H1 (cell line): ENCODE measurements at regions not wholly inside any gene's neighbourhood (a gene's known extent, or its start where the extent isn't known, plus 50 kb on each side); places are given as distances from the start of the nearest gene placed in this dataset.

Source experiments
- CTCF ChIA-PET: fragments of 300-600 bp; sonication (Branson Sonifier 250); formaldehyde crosslinking; loops from one replicate; lab custom pipeline; 2021; ENCODE audit not compliant: partially characterized antibody; lab: Charles Lee
- POLR2A ChIA-PET: fragments of 300-600 bp; sonication (Branson Sonifier 250); formaldehyde crosslinking; loops from one replicate; lab custom pipeline; 2021; ENCODE audit warnings: inconsistent platforms; ENCODE audit not compliant: partially characterized antibody; lab: Charles Lee
- DNase-seq, 2 experiments: peaks; one replicate each; pipeline versions ENCODE4 v3.0.0 to v3.0.0-alpha.2; 2010 to 2022; ENCODE audit warnings: low spot score in 2 of 2, low read depth in 1 of 2, mixed read lengths in 1 of 2
- FAIRE-seq: peaks from 2 replicates; lab custom pipeline; 2011; peaks lifted over from hg19 to GRCh38; lab: Jason Lieb, UNC
- H2AFZ ChIP-seq: 2 replicates; pipeline ENCODE4 v1.8.1; 2012; ENCODE audit warnings: low read length, inconsistent platforms
- H2AK5ac ChIP-seq: 2 replicates; pipeline ENCODE4 v1.6.1; 2013; ENCODE audit warnings: low read depth, low read length
- H2BK120ac ChIP-seq: replicated peaks from 2 replicates; pipeline ENCODE3; 2013; ENCODE audit warnings: low read depth, low read length, inconsistent platforms
- H2BK12ac ChIP-seq: 2 replicates; pipeline ENCODE4 v1.6.1; 2013; ENCODE audit warnings: low read depth, low read length
- H2BK15ac ChIP-seq: 2 replicates; pipeline ENCODE4 v1.6.1; 2013; ENCODE audit warnings: low read length
- H2BK20ac ChIP-seq: 2 replicates; pipeline ENCODE4 v1.6.1; 2013; ENCODE audit warnings: low read length
- H2BK5ac ChIP-seq: 2 replicates; pipeline ENCODE4 v1.6.1; 2013; ENCODE audit warnings: low read depth, low read length
- H3K14ac ChIP-seq: 2 replicates; pipeline ENCODE4 v1.6.1; 2013; ENCODE audit warnings: inconsistent platforms; ENCODE audit not compliant: insufficient read length
- H3K18ac ChIP-seq: 2 replicates; pipeline ENCODE4 v1.6.1; 2013; ENCODE audit warnings: low read length; ENCODE audit errors: extremely low read depth
- H3K23ac ChIP-seq: 2 replicates; pipeline ENCODE4 v1.6.1; 2013; ENCODE audit warnings: inconsistent platforms; ENCODE audit not compliant: insufficient read length
- H3K23me2 ChIP-seq: 2 replicates; pipeline ENCODE4 v1.6.1; 2013; ENCODE audit warnings: low read depth, low read length
- H3K27ac ChIP-seq: 2 replicates; pipeline ENCODE4 v1.6.1; 2011; ENCODE audit warnings: low read depth, low read length, inconsistent platforms
- H3K27me3 ChIP-seq, 4 experiments: replicated peaks in 1 of 4; 1 replicate in 1 of 4; 2 replicates in 3 of 4; pipeline versions ENCODE4 v1.6.1 to v1.8.1; 2011 to 2013; ENCODE audit warnings: low read length in 3 of 4, mild to moderate bottlenecking in 3 of 4, inconsistent platforms in 2 of 4, mixed read lengths in 2 of 4, moderate library complexity in 1 of 4; ENCODE audit not compliant: control insufficient read depth in 3 of 4, insufficient read depth in 3 of 4; ENCODE audit errors: extremely low read depth in 1 of 4
- H3K36me3 ChIP-seq, 4 experiments: 2 replicates each; pipeline versions ENCODE4 v1.6.1 to v1.8.1; 2011 to 2013; ENCODE audit warnings: mild to moderate bottlenecking in 4 of 4, low read length in 3 of 4, moderate library complexity in 2 of 4, control low read depth in 1 of 4, inconsistent platforms in 1 of 4; ENCODE audit not compliant: insufficient read depth in 4 of 4, control insufficient read depth in 2 of 4
- H3K4ac ChIP-seq: replicated peaks from 2 replicates; pipeline ENCODE3; 2013; ENCODE audit warnings: low read length, low read depth, mixed read lengths, inconsistent platforms; ENCODE audit not compliant: insufficient read length
- H3K4me1 ChIP-seq, 4 experiments: replicated peaks in 1 of 4; 1 replicate in 1 of 4; 2 replicates in 3 of 4; pipeline versions ENCODE4 v1.6.1 to v1.8.1; 2011 to 2013; ENCODE audit warnings: low read length in 3 of 4, inconsistent platforms in 2 of 4, mixed read lengths in 1 of 4; ENCODE audit not compliant: insufficient read depth in 4 of 4, control insufficient read depth in 3 of 4
- H3K4me2 ChIP-seq, 2 experiments: 2 replicates each; pipeline versions ENCODE4 v1.6.1 to v1.8.1; 2011 to 2013; ENCODE audit warnings: low read depth in 2 of 2, low read length in 2 of 2, control low read depth in 1 of 2, inconsistent platforms in 1 of 2, mild to moderate bottlenecking in 1 of 2; ENCODE audit not compliant: insufficient read depth in 1 of 2
- H3K4me3 ChIP-seq, 4 experiments: fragments of 200-600, 300-600 bp in 1 of 4; sonication (generic), shearing (Covaris generic), sonication (Bioruptor Twin) in 1 of 4; 2 replicates each; pipeline versions ENCODE4 v1.5.1 to v1.8.1; 2011 to 2016; ENCODE audit warnings: low read length in 4 of 4, low read depth in 3 of 4, control low read depth in 2 of 4, inconsistent platforms in 2 of 4, mild to moderate bottlenecking in 2 of 4, mixed read lengths in 1 of 4, moderate library complexity in 1 of 4; ENCODE audit not compliant: insufficient read depth in 2 of 4; ENCODE audit errors: extremely low read depth in 1 of 4
- H3K56ac ChIP-seq: replicated peaks from 2 replicates; pipeline ENCODE3; 2013; ENCODE audit warnings: low read depth, mild to moderate bottlenecking, mixed read lengths, low read length, inconsistent platforms; ENCODE audit not compliant: insufficient read length
- H3K79me1 ChIP-seq: 2 replicates; pipeline ENCODE4 v1.6.1; 2013; ENCODE audit warnings: low read depth, low read length, control low read depth
- H3K79me2 ChIP-seq, 2 experiments: 2 replicates each; pipeline versions ENCODE4 v1.6.1 to v1.8.1; 2012 to 2013; ENCODE audit warnings: low read length in 2 of 2, mild to moderate bottlenecking in 2 of 2, inconsistent platforms in 1 of 2; ENCODE audit not compliant: insufficient read depth in 2 of 2, control insufficient read depth in 1 of 2
- H3K9ac ChIP-seq, 4 experiments: replicated peaks in 1 of 4; 1 replicate in 1 of 4; 2 replicates in 3 of 4; pipeline versions ENCODE4 v1.6.1 to v1.8.1; 2011 to 2013; ENCODE audit warnings: low read depth in 3 of 4, low read length in 3 of 4, control low read depth in 2 of 4, mild to moderate bottlenecking in 2 of 4, moderate library complexity in 2 of 4, inconsistent platforms in 1 of 4; ENCODE audit errors: extremely low read depth in 1 of 4
- H3K9me3 ChIP-seq, 2 experiments: 2 replicates each; pipeline versions ENCODE4 v1.6.1 to v1.8.1; 2012 to 2013; ENCODE audit warnings: mild to moderate bottlenecking in 2 of 2, moderate library complexity in 2 of 2, control low read depth in 1 of 2, inconsistent platforms in 1 of 2, low read depth in 1 of 2, low read length in 1 of 2, mixed read lengths in 1 of 2; ENCODE audit not compliant: insufficient read depth in 2 of 2
- H4K20me1 ChIP-seq, 2 experiments: replicated peaks in 1 of 2; 2 replicates each; pipeline versions ENCODE3 to v1.8.1; 2011 to 2013; ENCODE audit warnings: inconsistent platforms in 2 of 2, low read length in 2 of 2, mild to moderate bottlenecking in 1 of 2; ENCODE audit not compliant: insufficient read depth in 2 of 2, control insufficient read depth in 1 of 2
- H4K5ac ChIP-seq: 2 replicates; pipeline ENCODE4 v1.6.1; 2013; ENCODE audit warnings: low read length, low read depth, mixed read lengths, inconsistent platforms; ENCODE audit not compliant: insufficient read length
- H4K8ac ChIP-seq: 2 replicates; pipeline ENCODE4 v1.8.0; 2013; ENCODE audit warnings: mild to moderate bottlenecking, moderate library complexity, low read length, inconsistent platforms; ENCODE audit not compliant: insufficient read depth; ENCODE audit errors: extremely low read depth
- H4K91ac ChIP-seq: replicated peaks from 2 replicates; pipeline ENCODE3; 2013; ENCODE audit warnings: low read length, mixed read lengths, inconsistent platforms; ENCODE audit not compliant: insufficient read length
- CHD1 ChIP-seq: IDR thresholded peaks from 2 replicates; pipeline ENCODE4 v1.6.1; 2012; ENCODE audit warnings: low read depth, low read length, improper control_type of control experiment
- HDAC6 ChIP-seq: IDR thresholded peaks from one replicate; pipeline ENCODE4 v1.7.1; 2012; ENCODE audit warnings: low read depth, mild to moderate bottlenecking, inconsistent platforms, low read length, moderate library complexity
- KDM4A ChIP-seq: IDR thresholded peaks from one replicate; pipeline ENCODE4 v1.7.1; 2012; ENCODE audit warnings: low read depth, mild to moderate bottlenecking, moderate library complexity, low read length, inconsistent platforms; ENCODE audit not compliant: severe bottlenecking
- RXRA ChIP-seq: IDR thresholded peaks from 2 replicates; pipeline ENCODE4 v1.6.1; 2011; ENCODE audit warnings: low read depth, mild to moderate bottlenecking, low read length, moderate library complexity; ENCODE audit not compliant: insufficient read depth
- WGBS, 2 experiments: shearing (Covaris generic) in 1 of 2; methylation state at CpG; one replicate each; pipeline versions ENCODE4 v1.1.6 to v1.1.7; 2013 to 2015; ENCODE audit warnings: low lambda C conversion rate in 2 of 2, mixed read lengths in 2 of 2, inconsistent platforms in 1 of 2, low coverage in 1 of 2, missing lambda C conversion rate in 1 of 2; ENCODE audit not compliant: insufficient replicate concordance in 2 of 2, insufficient coverage in 1 of 2, insufficient read length in 1 of 2; ENCODE audit errors: extremely low coverage in 1 of 2, missing lambda C conversion rate in 1 of 2; 5-methylcytosine and 5-hydroxymethylcytosine counted together

GRCh38 chr1:235923466-235924021 is 56.8 kb upstream of the LYST start:
- H2BK5ac ChIP-seq, result no peak overlapping the region
- CTCF ChIA-PET, result interaction anchor here (0.8 to 1.3 kb wide), 2 partner anchors 32 to 48 kb away, joined by 3 to 5 read pairs; no protein-coding TSS in a partner anchor
- H3K79me2 ChIP-seq, result no peaks in the 10 kb centered on the region
- no peak overlapping the region for H2BK20ac ChIP-seq
- no peaks in the 10 kb centered on the region for H3K23me2 ChIP-seq
- FAIRE-seq, result no peak
- H3K9me3 ChIP-seq, result no peaks in the 10 kb centered on the region
- H4K5ac ChIP-seq, result no peak overlapping the region
- H3K14ac ChIP-seq, result no peak overlapping the region
- POLR2A ChIA-PET, result no interaction called here
- no peak overlapping the region for H2BK120ac ChIP-seq
- H3K4me2 ChIP-seq, result no peak overlapping the region
- no peaks in the 10 kb centered on the region for H3K79me1 ChIP-seq
- no peak overlapping the region for H3K9ac ChIP-seq
- H2BK15ac ChIP-seq, result no peak overlapping the region
- H3K4ac ChIP-seq, result no peak overlapping the region
- no peak overlapping the region for H3K56ac ChIP-seq
- no peaks in the 10 kb centered on the region for H4K20me1 ChIP-seq
- H3K36me3 ChIP-seq, result no peaks in the 10 kb centered on the region
- no peak overlapping the region for H3K18ac ChIP-seq
- 91% methylated on average over 6 of the region's 6 CpGs; no CpG with 5 or more reads in 1 of the 2 experiments for WGBS, 2 experiments
- no peak overlapping the region for H3K23ac ChIP-seq
- H3K27ac ChIP-seq, result no peak overlapping the region
- H4K8ac ChIP-seq, result no peak overlapping the region
- H2AK5ac ChIP-seq, result no peak overlapping the region
- no peak overlapping the region for H3K4me3 ChIP-seq
- peaks cover 4 to 13% (median 7%) of the 10 kb centered on the region in 4 experiments; a peak in 6 of 7 replicates for H3K4me1 ChIP-seq
- no peak overlapping the region for H4K91ac ChIP-seq
- TF ChIP-seq KDM4A, result no peak
- no peak for TF ChIP-seq RXRA
- no peak for TF ChIP-seq CHD1
- TF ChIP-seq HDAC6, result no peak
- no peak overlapping the region for H2AFZ ChIP-seq
- peaks cover under 1 to 14% (median 9%) of the 10 kb centered on the region in 4 experiments; a peak in 5 of 7 replicates for H3K27me3 ChIP-seq
- DNase-seq, result no peak
- H2BK12ac ChIP-seq, result no peak overlapping the region
